ENCODE measurements at regions not wholly inside any gene's neighbourhood (a gene's known extent, or its start where the extent isn't known, plus 50 kb on each side); places are given as distances from the start of the nearest gene placed in this dataset.

GRCh38 chr2:242013771-242014170 lies 144.2 kb downstream of the RTP5 start (continued):
- TF ChIP-seq ZBTB11 (CRISPR knock-in tag; IDR thresholded peaks at IDR 0.05) = no peak
- TF ChIP-seq SREBF1 (IDR thresholded peaks at IDR 0.05; ENCODE audit: low read length) = no peak
- TF ChIP-seq ZBED1 (IDR thresholded peaks at IDR 0.05; ENCODE audit: borderline replicate concordance) = no peak
- no peak for TF ChIP-seq MEF2A (IDR thresholded peaks at IDR 0.05; ENCODE audit: insufficient read depth, low read depth, low read length)
- no peak for TF ChIP-seq TARDBP (IDR thresholded peaks at IDR 0.05; ENCODE audit: borderline replicate concordance)
- no peak for TF ChIP-seq CHD1 (IDR thresholded peaks at IDR 0.05; ENCODE audit: low read depth, low read length)

GRCh38 chr2:242015108-242016065 lies 145.9 kb downstream of the RTP5 start:
- no peaks in the 10 kb centered on the region for H3K36me3 ChIP-seq (ENCODE audit: control insufficient read depth in 2 of 2, insufficient read depth in 2 of 2, low read length in 1 of 2)
- H3K9me3 ChIP-seq (replicated peaks; ENCODE audit: control insufficient read depth, insufficient read depth, low read length) = no peaks in the 10 kb centered on the region
- SMC1A ChIA-PET (ENCODE audit: uncharacterized antibody, unreplicated experiment) = interaction anchor here (1.0 to 1.4 kb wide), 3 partner anchors 9 to 50 kb away, joined by 3 to 4 read pairs (median 3); no protein-coding TSS in a partner anchor
- H2AFZ ChIP-seq (ENCODE audit: control insufficient read depth, low read depth, low read length) = no peak overlapping the region
- no peak for FAIRE-seq
- no peaks in the 10 kb centered on the region for H4K20me1 ChIP-seq (ENCODE audit: control insufficient read depth, insufficient read depth)
- H3K79me2 ChIP-seq (ENCODE audit: control insufficient read depth, insufficient read depth, low read length) = no peaks in the 10 kb centered on the region
- CTCF ChIA-PET = interaction anchor here (1.0 to 2.3 kb wide), 4 partner anchors 8 to 64 kb away, joined by 3 to 8 read pairs (median 4); no protein-coding TSS in a partner anchor
- in situ Hi-C loops (cut with MboI) = no loop called here
- intact Hi-C loops (cut with micrococcal nuclease; ENCODE audit: unreplicated experiment) = no loop called here
- no peaks in the 10 kb centered on the region; a peak in 1 of 4 replicates for H3K27me3 ChIP-seq (replicated peaks in 1 of 2; ENCODE audit: control insufficient read depth in 2 of 2, insufficient read depth in 2 of 2, low read length in 1 of 2)
- RAD21 ChIA-PET (ENCODE audit: unreplicated experiment) = interaction anchor here (0.7 to 1.7 kb wide), 2 partner anchors 10 to 65 kb away, joined by 3 to 5 read pairs; no protein-coding TSS in a partner anchor
- no peak for DNase-seq (ENCODE audit: low read depth, low spot score)
- no peak overlapping the region for H3K9ac ChIP-seq (ENCODE audit: control insufficient read depth, insufficient read depth, low read length)
- ATAC-seq = peak; percentile 60
- no peaks in the 10 kb centered on the region for H3K4me1 ChIP-seq (ENCODE audit: control insufficient read depth, insufficient read depth, low read length)
- POLR2A ChIA-PET = interaction anchor here (1.1 kb wide), 1 partner anchor 8 kb away, joined by 3 read pairs; no protein-coding TSS in a partner anchor
- H3K4me3 ChIP-seq = no peak overlapping the region
- no peak overlapping the region for H3K4me2 ChIP-seq (ENCODE audit: control insufficient read depth, insufficient read depth)
- H3K27ac ChIP-seq (ENCODE audit: control insufficient read depth, insufficient read depth) = no peak overlapping the region
- 29% methylated on average over 10 of the region's 10 CpGs for WGBS (ENCODE audit: insufficient coverage, insufficient replicate concordance, low lambda C conversion rate, missing lambda C conversion rate)
- no TSS peak for BruUV-seq (replicated peaks)
- TF ChIP-seq POLR2AphosphoS5 (IDR thresholded peaks at IDR 0.05; ENCODE audit: low read length) = no peak
- TF ChIP-seq HDAC2 (IDR thresholded peaks at IDR 0.05) = no peak
- no peak for TF ChIP-seq YBX1 (IDR thresholded peaks at IDR 0.05)
- no peak for TF ChIP-seq CREB1 (IDR thresholded peaks at IDR 0.05; ENCODE audit: low read depth)
- TF ChIP-seq REST (IDR thresholded peaks at IDR 0.05; ENCODE audit: low read depth, low read length) = no peak
- TF ChIP-seq TAF1 (IDR thresholded peaks at IDR 0.05; ENCODE audit: borderline replicate concordance, low read depth, low read length) = no peak
- TF ChIP-seq NFYA (IDR thresholded peaks at IDR 0.05; ENCODE audit: borderline replicate concordance, low read depth, low read length) = no peak
- no peak for TF ChIP-seq SMARCA5 (IDR thresholded peaks at IDR 0.05)
- no peak for TF ChIP-seq KDM1A (IDR thresholded peaks at IDR 0.05; ENCODE audit: borderline replicate concordance)
- TF ChIP-seq EP300 (IDR thresholded peaks at IDR 0.05; ENCODE audit: borderline replicate concordance in 1 of 2, control insufficient read depth in 1 of 2, low read depth in 2 of 2, low read length in 2 of 2) = no peak
